B cell (primary cell): ENCODE measurements at regions not wholly inside any gene's neighbourhood (a gene's known extent, or its start where the extent isn't known, plus 50 kb on each side); places are given as distances from the start of the nearest gene placed in this dataset.

ENCODE experiments used
- EZH2 ChIP-seq: IDR thresholded peaks from 2 replicates; pipeline ENCODE4 v1.6.1; 2012; ENCODE audit warnings: borderline replicate concordance, low read depth, mild to moderate bottlenecking, moderate library complexity, low read length; ENCODE audit not compliant: insufficient read depth, poor library complexity, severe bottlenecking
- TF ChIP-seq, protein P1 (sequence below): fragments of 200-600 bp; IDR thresholded peaks from one replicate; pipeline ENCODE4 v1.8.0; 2022; ENCODE audit warnings: antibody characterized with exemption, mild to moderate bottlenecking

DNA sequence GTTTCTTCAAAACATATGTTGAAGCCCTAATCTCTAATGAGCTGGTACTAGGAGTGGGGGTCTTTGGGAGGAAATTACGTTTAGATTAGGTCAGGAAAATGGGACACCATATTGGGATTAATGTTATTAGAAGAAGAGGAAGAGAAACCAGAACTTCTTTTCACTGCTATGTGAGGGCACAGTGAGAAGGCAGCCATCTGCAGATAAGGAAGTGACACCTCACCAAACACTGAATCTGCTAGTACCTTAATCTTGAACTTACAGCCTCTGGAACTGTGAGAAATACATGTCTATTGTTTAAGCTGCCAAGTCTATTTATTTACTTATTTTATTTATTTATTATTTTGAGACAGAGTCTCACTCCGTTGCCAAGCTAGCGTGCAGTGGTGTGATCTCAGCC, 482.4 kb downstream of the CDY2B start:
- TF ChIP-seq, protein P1, sequence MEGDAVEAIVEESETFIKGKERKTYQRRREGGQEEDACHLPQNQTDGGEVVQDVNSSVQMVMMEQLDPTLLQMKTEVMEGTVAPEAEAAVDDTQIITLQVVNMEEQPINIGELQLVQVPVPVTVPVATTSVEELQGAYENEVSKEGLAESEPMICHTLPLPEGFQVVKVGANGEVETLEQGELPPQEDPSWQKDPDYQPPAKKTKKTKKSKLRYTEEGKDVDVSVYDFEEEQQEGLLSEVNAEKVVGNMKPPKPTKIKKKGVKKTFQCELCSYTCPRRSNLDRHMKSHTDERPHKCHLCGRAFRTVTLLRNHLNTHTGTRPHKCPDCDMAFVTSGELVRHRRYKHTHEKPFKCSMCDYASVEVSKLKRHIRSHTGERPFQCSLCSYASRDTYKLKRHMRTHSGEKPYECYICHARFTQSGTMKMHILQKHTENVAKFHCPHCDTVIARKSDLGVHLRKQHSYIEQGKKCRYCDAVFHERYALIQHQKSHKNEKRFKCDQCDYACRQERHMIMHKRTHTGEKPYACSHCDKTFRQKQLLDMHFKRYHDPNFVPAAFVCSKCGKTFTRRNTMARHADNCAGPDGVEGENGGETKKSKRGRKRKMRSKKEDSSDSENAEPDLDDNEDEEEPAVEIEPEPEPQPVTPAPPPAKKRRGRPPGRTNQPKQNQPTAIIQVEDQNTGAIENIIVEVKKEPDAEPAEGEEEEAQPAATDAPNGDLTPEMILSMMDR = no peak
- TF ChIP-seq EZH2 = no peak
